Thyroid gland (tissue), 4 donors: ENCODE measurements at regions not wholly inside any gene's neighbourhood (a gene's known extent, or its start where the extent isn't known, plus 50 kb on each side); places are given as distances from the start of the nearest gene placed in this dataset.

Source experiments
- POLR2A ChIP-seq, 2 donors: fragments of 450-650 bp; IDR thresholded peaks; one replicate each; pipeline ENCODE4 v1.6.1; 2017; ENCODE audit warnings: antibody characterized with exemption in 2 of 2, mild to moderate bottlenecking in 2 of 2, moderate library complexity in 1 of 2
- TF ChIP-seq, protein P1 (sequence below), 6 experiments: fragments of 200-600 bp in 3 of 6; fragments of 450-650 bp in 3 of 6; sonication (generic) in 3 of 6; IDR thresholded peaks; one replicate each; pipeline ENCODE4 v1.5.1; 2016 to 2019; ENCODE audit warnings: antibody characterized with exemption in 6 of 6, mild to moderate bottlenecking in 2 of 6, inconsistent platforms in 1 of 6, moderate library complexity in 1 of 6

DNA sequence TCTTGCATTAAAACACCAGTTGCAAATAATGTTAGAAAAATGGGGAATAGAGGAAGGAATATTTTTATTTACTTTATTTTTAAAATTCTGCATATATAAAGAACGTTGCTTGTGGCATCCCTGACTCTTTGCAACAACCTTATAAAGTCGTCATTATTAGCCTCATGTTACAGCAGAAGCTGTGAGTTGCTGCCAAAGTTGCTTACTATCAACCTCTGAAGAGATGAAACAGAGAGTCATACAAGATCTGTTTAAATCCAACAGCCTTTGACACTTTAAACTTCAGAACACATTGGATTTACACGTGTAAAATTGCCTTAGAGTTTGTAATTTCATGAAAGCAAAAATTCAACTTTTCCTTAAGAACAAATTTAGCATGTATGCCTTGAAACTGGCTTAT, 221.9 kb downstream of the MRPL39 start:
- TF ChIP-seq, protein P1, sequence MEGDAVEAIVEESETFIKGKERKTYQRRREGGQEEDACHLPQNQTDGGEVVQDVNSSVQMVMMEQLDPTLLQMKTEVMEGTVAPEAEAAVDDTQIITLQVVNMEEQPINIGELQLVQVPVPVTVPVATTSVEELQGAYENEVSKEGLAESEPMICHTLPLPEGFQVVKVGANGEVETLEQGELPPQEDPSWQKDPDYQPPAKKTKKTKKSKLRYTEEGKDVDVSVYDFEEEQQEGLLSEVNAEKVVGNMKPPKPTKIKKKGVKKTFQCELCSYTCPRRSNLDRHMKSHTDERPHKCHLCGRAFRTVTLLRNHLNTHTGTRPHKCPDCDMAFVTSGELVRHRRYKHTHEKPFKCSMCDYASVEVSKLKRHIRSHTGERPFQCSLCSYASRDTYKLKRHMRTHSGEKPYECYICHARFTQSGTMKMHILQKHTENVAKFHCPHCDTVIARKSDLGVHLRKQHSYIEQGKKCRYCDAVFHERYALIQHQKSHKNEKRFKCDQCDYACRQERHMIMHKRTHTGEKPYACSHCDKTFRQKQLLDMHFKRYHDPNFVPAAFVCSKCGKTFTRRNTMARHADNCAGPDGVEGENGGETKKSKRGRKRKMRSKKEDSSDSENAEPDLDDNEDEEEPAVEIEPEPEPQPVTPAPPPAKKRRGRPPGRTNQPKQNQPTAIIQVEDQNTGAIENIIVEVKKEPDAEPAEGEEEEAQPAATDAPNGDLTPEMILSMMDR (IDR thresholded peaks at IDR 0.05), result no peak
- no peak for TF ChIP-seq POLR2A (IDR thresholded peaks at IDR 0.05)
